ENCODE measurements at regions not wholly inside any gene's neighbourhood (a gene's known extent, or its start where the extent isn't known, plus 50 kb on each side); places are given as distances from the start of the nearest gene placed in this dataset.
A peak's percentile ranks its signal among the peaks of the same experiment; 100 is the strongest.
"Not testable (repeated sequence)": the region's sequence is repeated elsewhere in the genome, so short reads cannot be mapped to it uniquely, and the experiment has no call there.

GRCh38 chr7:28330384-28331070, 81.8 kb upstream of the CREB5 start:
- DNase-seq = no peak

GRCh38 chr7:28332046-28332445, 80.3 kb upstream of the CREB5 start:
- no peak for DNase-seq

GRCh38 chr7:28333548-28333947, 78.8 kb upstream of the CREB5 start:
- not testable (repeated sequence) for DNase-seq

GRCh38 chr7:28336806-28337205, 75.5 kb upstream of the CREB5 start:
- DNase-seq = no peak

GRCh38 chr7:28338041-28338440, 74.3 kb upstream of the CREB5 start:
- DNase-seq = no peak

GRCh38 chr7:28343462-28343861, 68.9 kb upstream of the CREB5 start:
- no peak for DNase-seq

GRCh38 chr7:28346256-28346655, 66.1 kb upstream of the CREB5 start:
- no peak for DNase-seq

- no peak for DNase-seq
These were observed 65.5 kb upstream of the CREB5 start for GRCh38 chr7:28346676-28347363.

- no peak for DNase-seq
These were observed 64.6 kb upstream of the CREB5 start for GRCh38 chr7:28347475-28348318.

GRCh38 chr7:28348636-28349035, 63.7 kb upstream of the CREB5 start:
- DNase-seq = no peak

GRCh38 chr7:28349637-28350036, 62.7 kb upstream of the CREB5 start:
- DNase-seq = no peak

GRCh38 chr7:28350662-28351061, 61.7 kb upstream of the CREB5 start:
- no peak for DNase-seq

- no peak for DNase-seq
These were observed 60.9 kb upstream of the CREB5 start for GRCh38 chr7:28351450-28351849.

GRCh38 chr7:28354601-28355402, 57.5 kb upstream of the CREB5 start:
- peak in 1 of 2 experiments; percentile 45 for DNase-seq

- DNase-seq = peak; percentile 89 to 93
These were observed 56.5 kb upstream of the CREB5 start for GRCh38 chr7:28355635-28356319.

GRCh38 chr7:28356619-28357018, 55.7 kb upstream of the CREB5 start:
- DNase-seq = peak in 1 of 2 experiments; percentile 56

GRCh38 chr7:28358423-28358868, 53.9 kb upstream of the CREB5 start:
- no peak for DNase-seq

GRCh38 chr7:28360739-28361138, 51.6 kb upstream of the CREB5 start:
- DNase-seq = no peak

- no peak for DNase-seq
These were observed 50.8 kb upstream of the CREB5 start for GRCh38 chr7:28361551-28361950.

- DNase-seq = no peak
These were observed 50.1 kb upstream of the CREB5 start for GRCh38 chr7:28362182-28362581.
